Endothelial cell of umbilical vein (primary cell): ENCODE measurements at regions not wholly inside any gene's neighbourhood (a gene's known extent, or its start where the extent isn't known, plus 50 kb on each side); places are given as distances from the start of the nearest gene placed in this dataset.

ENCODE experiments used
- BruUV-seq: library from RNA; stranded (reverse); fragments of 400-500 nt; replicated peaks from 2 replicates; lab custom pipeline; 2021; lab: Mats Ljungman, UMichigan
- CTCF ChIA-PET: fragments of 300-600, 350-600 bp; sonication (Branson Sonifier 250); formaldehyde crosslinking; loops from one replicate; lab custom pipeline; 2021; ENCODE audit warnings: antibody characterized with exemption, inconsistent platforms; lab: Charles Lee
- POLR2A ChIA-PET: fragments of 300-600, 350-600 bp; sonication (Branson Sonifier 250); formaldehyde crosslinking; loops from one replicate; lab custom pipeline; 2021; ENCODE audit warnings: antibody characterized with exemption, inconsistent platforms; lab: Charles Lee
- DNase-seq: peaks from one replicate; pipeline ENCODE4 v3.0.0-alpha.2; 2011; ENCODE audit warnings: low read depth, low spot score
- FAIRE-seq: peaks from 2 replicates; lab custom pipeline; 2011; peaks lifted over from hg19 to GRCh38; lab: Jason Lieb, UNC
- H2AFZ ChIP-seq: 2 replicates; pipeline ENCODE4 v1.6.0; 2012; ENCODE audit warnings: low read depth, low read length, control low read depth, inconsistent platforms
- H3K27ac ChIP-seq: 2 replicates; pipeline ENCODE4 v1.5.1; 2011; ENCODE audit warnings: low read depth, mild to moderate bottlenecking, control low read depth, low read length, moderate library complexity; ENCODE audit not compliant: insufficient read depth
- H3K27me3 ChIP-seq, 2 experiments: 2 replicates each; pipeline versions ENCODE4 v1.6.0 to v1.6.1; 2011; ENCODE audit warnings: low read length in 2 of 2, mixed read lengths in 1 of 2; ENCODE audit not compliant: control insufficient read depth in 2 of 2, insufficient read depth in 2 of 2
- H3K36me3 ChIP-seq, 2 experiments: 2 replicates in 1 of 2; 3 replicates in 1 of 2; pipeline ENCODE4 v1.5.1; 2011; ENCODE audit warnings: low read length in 2 of 2, mild to moderate bottlenecking in 1 of 2, moderate library complexity in 1 of 2; ENCODE audit not compliant: control insufficient read depth in 2 of 2, insufficient read depth in 2 of 2; ENCODE audit errors: extremely low read depth in 1 of 2
- H3K4me1 ChIP-seq: 3 replicates; pipeline ENCODE4 v1.5.1; 2011; ENCODE audit warnings: mild to moderate bottlenecking, low read length; ENCODE audit not compliant: control insufficient read depth, insufficient read depth; ENCODE audit errors: extremely low read depth
- H3K4me2 ChIP-seq: 2 replicates; pipeline ENCODE4 v1.6.1; 2011; ENCODE audit warnings: low read length, control low read depth, mixed read lengths; ENCODE audit not compliant: insufficient read depth
- H3K4me3 ChIP-seq, 3 experiments: fragments of 200-600 bp in 1 of 3; sonication (generic), shearing (Covaris generic) in 1 of 3; replicated peaks in 1 of 3; 2 replicates each; pipeline ENCODE4 v1.5.1; 2011 to 2016; ENCODE audit warnings: control low read depth in 3 of 3, low read length in 3 of 3, mild to moderate bottlenecking in 2 of 3, inconsistent platforms in 1 of 3, low read depth in 1 of 3, moderate library complexity in 1 of 3; ENCODE audit not compliant: insufficient read depth in 1 of 3
- H3K79me2 ChIP-seq: 2 replicates; pipeline ENCODE4 v1.6.0; 2012; ENCODE audit warnings: low read length, inconsistent platforms; ENCODE audit not compliant: control insufficient read depth, insufficient read depth
- H3K9ac ChIP-seq: replicated peaks from 2 replicates; pipeline ENCODE3; 2011; ENCODE audit warnings: low read length, control low read depth; ENCODE audit not compliant: insufficient read depth; ENCODE audit errors: extremely low read depth
- H3K9me1 ChIP-seq: replicated peaks from 3 replicates; pipeline ENCODE4 v1.6.0; 2011; ENCODE audit warnings: mild to moderate bottlenecking, low read length; ENCODE audit not compliant: control insufficient read depth, insufficient read depth; ENCODE audit errors: extremely low read depth
- H3K9me3 ChIP-seq: replicated peaks from 2 replicates; pipeline ENCODE4 v1.5.1; 2012; ENCODE audit warnings: low read length, inconsistent platforms; ENCODE audit not compliant: control insufficient read depth, insufficient read depth
- H4K20me1 ChIP-seq: replicated peaks from 2 replicates; pipeline ENCODE3; 2011; ENCODE audit warnings: mild to moderate bottlenecking, low read length; ENCODE audit not compliant: control insufficient read depth, insufficient read depth; ENCODE audit errors: extremely low read depth
- EZH2 ChIP-seq: IDR thresholded peaks from 2 replicates; pipeline ENCODE4 v1.6.1; 2012; ENCODE audit warnings: borderline replicate concordance, low read depth, mild to moderate bottlenecking, moderate library complexity, low read length, inconsistent platforms; ENCODE audit not compliant: severe bottlenecking
- FOS ChIP-seq: IDR thresholded peaks from 2 replicates; pipeline ENCODE4 v1.6.1; 2011; ENCODE audit warnings: mild to moderate bottlenecking, low read length, moderate library complexity, borderline replicate concordance; ENCODE audit not compliant: insufficient read depth
- GATA2 ChIP-seq: IDR thresholded peaks from 2 replicates; pipeline ENCODE4 v1.7.0; 2011; ENCODE audit warnings: low read depth, mild to moderate bottlenecking, moderate library complexity, mixed read lengths, low read length; ENCODE audit not compliant: insufficient read length, insufficient read depth
- JUN ChIP-seq: IDR thresholded peaks from 2 replicates; pipeline ENCODE4 v1.6.1; 2011; ENCODE audit warnings: borderline replicate concordance, low read depth; ENCODE audit not compliant: insufficient read length, insufficient read depth
- MAX ChIP-seq: IDR thresholded peaks from 2 replicates; pipeline ENCODE4 v1.6.1; 2011; ENCODE audit not compliant: insufficient read depth, insufficient read length
- MYC ChIP-seq: IDR thresholded peaks from one replicate; pipeline ENCODE4 v1.6.1; 2011; ENCODE audit warnings: mild to moderate bottlenecking, low read depth, low read length
- POLR2A ChIP-seq: IDR thresholded peaks from 2 replicates; pipeline ENCODE4 v1.6.1; 2012; ENCODE audit warnings: low read depth, mild to moderate bottlenecking, control low read depth, low read length
- POLR2AphosphoS5 ChIP-seq: IDR thresholded peaks from 2 replicates; pipeline ENCODE4 v1.6.1; 2012; ENCODE audit warnings: low read depth, mild to moderate bottlenecking, control low read depth, low read length, moderate library complexity; ENCODE audit not compliant: insufficient read depth
- dilution Hi-C: fragments of 300-500 bp; cut with MboI; formaldehyde crosslinking; loops from one replicate; pipeline ENCODE4 v1.15.0; 2019; ENCODE audit warnings: low sequenced_read_pairs; ENCODE audit not compliant: extremely low pct_ligation_motif_present
- intact Hi-C: fragments of 100-400 bp; cut with micrococcal nuclease; formaldehyde crosslinking; loops from one replicate; pipeline ENCODE4 v1.10.0; 2022
- TF ChIP-seq, protein P1 (sequence below), 2 donors: IDR thresholded peaks; 1 replicate in 1 of 2; 2 replicates in 1 of 2; pipeline ENCODE4 v1.5.1; 2011; ENCODE audit warnings: low read length in 2 of 2, mild to moderate bottlenecking in 2 of 2, moderate library complexity in 2 of 2, control low read depth in 1 of 2, inconsistent platforms in 1 of 2, low read depth in 1 of 2; ENCODE audit not compliant: insufficient read depth in 1 of 2; ENCODE audit errors: extremely low read depth in 1 of 2

- intact Hi-C loops: no loop called here
- Histone ChIP-seq H3K4me3 (no peak overlapping the region), H3K4me1 (no peaks in the 10 kb centered on the region), H3K9ac (no peak overlapping the region), H3K27me3 (no peaks in the 10 kb centered on the region), H3K4me2 (no peak overlapping the region), H3K9me1 (no peaks in the 10 kb centered on the region), H3K79me2 (no peaks in the 10 kb centered on the region), H3K36me3 (no peaks in the 10 kb centered on the region), H3K9me3 (no peaks in the 10 kb centered on the region), H3K27ac (no peak overlapping the region), H4K20me1 (no peaks in the 10 kb centered on the region), H2AFZ (no peak overlapping the region)
- ChIA-PET POLR2A (no interaction called here), CTCF (no interaction called here)
- BruUV-seq: no TSS peak
- DNase-seq (no peak), FAIRE-seq (no peak)
- TF ChIP-seq FOS: no peak
- TF ChIP-seq POLR2A: no peak
- TF ChIP-seq GATA2: no peak
- no peak for TF ChIP-seq EZH2
- no peak for TF ChIP-seq POLR2AphosphoS5
- no peak for TF ChIP-seq MYC
- TF ChIP-seq MAX: no peak
- TF ChIP-seq, protein P1, sequence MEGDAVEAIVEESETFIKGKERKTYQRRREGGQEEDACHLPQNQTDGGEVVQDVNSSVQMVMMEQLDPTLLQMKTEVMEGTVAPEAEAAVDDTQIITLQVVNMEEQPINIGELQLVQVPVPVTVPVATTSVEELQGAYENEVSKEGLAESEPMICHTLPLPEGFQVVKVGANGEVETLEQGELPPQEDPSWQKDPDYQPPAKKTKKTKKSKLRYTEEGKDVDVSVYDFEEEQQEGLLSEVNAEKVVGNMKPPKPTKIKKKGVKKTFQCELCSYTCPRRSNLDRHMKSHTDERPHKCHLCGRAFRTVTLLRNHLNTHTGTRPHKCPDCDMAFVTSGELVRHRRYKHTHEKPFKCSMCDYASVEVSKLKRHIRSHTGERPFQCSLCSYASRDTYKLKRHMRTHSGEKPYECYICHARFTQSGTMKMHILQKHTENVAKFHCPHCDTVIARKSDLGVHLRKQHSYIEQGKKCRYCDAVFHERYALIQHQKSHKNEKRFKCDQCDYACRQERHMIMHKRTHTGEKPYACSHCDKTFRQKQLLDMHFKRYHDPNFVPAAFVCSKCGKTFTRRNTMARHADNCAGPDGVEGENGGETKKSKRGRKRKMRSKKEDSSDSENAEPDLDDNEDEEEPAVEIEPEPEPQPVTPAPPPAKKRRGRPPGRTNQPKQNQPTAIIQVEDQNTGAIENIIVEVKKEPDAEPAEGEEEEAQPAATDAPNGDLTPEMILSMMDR (IDR thresholded peaks at IDR 0.05; ENCODE audit: extremely low read depth in 1 of 2, insufficient read depth in 1 of 2, low read depth in 1 of 2, low read length in 2 of 2): no peak
- no peak for TF ChIP-seq JUN
- dilution Hi-C loops: no loop called here
These were observed 328.5 kb downstream of the EPM2A start for GRCh38 chr6:145406783-145407182.
